HG02642 (cell line): ENCODE measurements at regions not wholly inside any gene's neighbourhood (a gene's known extent, or its start where the extent isn't known, plus 50 kb on each side); places are given as distances from the start of the nearest gene placed in this dataset.

Experiments
- ATAC-seq: cut with Tn5 transposase; IDR thresholded peaks from one replicate; pipeline ENCODE4 v1.9.1; 2021; ENCODE audit warnings: mild to moderate bottlenecking; ENCODE audit not compliant: unreplicated experiment, poor library complexity

DNA sequence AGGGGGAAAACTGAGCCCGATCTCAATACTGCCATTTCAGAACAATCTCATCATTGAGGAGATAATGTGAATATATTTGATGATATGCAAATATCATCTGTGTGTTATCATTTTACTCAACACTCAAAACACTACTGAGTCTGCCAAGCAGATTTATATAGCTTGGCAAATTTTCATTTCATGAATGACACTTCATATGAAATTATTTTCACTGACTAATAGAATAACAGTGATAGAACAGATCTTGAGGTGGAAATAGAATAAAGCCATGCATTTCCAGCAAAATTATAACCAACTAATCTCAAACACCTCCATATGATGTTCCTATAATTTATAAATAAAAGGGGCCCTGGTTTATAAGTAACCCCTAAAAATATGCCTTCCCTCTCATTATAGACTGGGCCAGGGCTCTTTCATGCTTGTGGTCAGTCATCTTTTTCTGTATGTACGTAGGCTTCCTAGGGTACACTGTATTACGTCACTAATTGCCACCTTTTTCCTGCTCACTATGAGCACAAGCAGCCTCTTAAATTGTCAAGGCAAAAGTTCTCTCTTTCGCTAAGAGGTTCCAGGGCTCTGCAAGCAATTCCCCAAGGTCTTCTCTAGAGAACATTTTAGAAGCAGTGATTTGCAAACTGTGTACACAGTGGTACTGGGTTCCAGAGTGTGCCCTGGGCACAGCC, 197.1 kb upstream of the FOXN3 start:
- no peak for ATAC-seq

DNA sequence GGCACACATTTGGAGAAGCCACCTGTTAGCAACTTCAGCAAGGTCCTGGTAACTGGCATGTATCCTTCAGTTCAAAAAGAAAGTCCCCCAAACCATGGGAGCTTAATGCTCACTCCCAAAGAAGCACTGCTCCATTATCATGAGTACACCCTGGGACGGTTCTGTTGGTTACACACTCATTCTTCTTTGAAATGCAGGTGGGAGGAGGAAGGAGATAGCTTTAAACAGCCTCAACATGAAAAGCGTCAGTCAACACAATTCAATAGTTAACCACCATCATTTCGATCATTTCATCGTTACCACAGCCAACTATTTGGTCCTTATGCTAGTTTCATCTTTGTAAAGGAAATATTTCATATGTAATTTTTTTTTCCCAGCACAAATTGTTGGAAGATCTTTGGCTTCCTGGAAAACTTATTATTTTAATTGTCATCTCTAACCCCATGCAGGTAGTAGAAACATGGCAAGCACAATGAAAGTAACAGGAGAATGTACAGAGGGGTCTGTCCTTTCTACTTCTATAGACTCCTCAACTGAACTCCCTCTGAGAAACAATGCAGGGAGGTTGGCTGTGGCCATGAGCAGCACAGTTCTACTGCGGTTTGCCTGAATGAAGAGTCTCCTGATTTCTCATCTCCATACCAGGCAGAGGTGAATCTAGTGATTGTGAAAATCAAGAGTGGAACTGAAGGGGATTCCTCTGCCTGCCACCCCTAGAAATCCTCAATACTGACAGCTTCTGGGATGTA, 196.4 kb upstream of the FOXN3 start:
- peak; percentile 30 for ATAC-seq

DNA sequence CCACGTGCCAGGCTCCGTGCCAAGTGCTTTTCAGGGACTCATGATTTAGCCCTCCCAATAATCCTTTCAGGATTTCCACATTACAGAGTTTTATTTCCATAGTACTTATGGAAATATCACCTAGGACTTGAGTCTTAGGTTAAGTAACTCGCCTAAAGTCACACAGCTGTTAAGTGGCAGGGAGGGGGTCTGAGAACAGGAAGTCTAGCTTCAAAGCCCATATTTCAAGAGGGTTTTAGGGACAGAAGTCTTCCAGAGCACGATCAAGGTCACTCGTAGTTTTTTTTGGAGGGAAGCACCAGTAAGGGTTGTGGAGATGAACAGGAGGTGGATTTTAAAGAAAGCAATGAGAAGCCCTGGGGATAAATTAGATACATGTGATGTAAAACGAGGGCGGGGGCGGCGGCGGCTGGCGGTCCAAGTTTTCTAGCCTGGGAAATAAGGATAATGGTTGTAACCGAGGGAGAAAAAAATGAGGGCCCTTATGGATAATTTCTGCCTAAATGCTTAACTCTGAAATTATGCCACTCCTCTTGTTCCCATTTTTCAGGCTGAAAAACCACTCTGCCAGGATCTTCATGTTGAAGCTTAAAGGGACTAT, 192.6 kb upstream of the FOXN3 start:
- ATAC-seq = no peak

DNA sequence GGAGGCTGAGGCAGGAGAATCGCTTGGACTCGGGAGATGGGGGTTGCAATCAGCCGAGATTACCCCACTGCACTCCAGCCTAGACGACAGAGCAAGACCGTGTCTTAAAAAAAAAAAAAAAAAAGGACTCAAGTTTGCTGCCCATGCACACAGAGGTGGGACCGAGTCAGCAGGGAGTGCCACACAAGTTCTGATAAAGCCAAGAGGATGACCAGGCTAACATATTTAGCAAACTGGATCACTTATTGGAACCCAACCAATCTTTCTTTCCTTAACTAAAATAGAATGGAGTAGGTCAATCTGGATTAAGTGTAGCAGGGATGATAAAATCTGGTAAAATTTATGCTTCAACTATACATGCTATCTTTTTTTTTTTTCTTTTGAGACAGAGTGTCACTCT, 190.4 kb upstream of the FOXN3 start:
- no peak for ATAC-seq

DNA sequence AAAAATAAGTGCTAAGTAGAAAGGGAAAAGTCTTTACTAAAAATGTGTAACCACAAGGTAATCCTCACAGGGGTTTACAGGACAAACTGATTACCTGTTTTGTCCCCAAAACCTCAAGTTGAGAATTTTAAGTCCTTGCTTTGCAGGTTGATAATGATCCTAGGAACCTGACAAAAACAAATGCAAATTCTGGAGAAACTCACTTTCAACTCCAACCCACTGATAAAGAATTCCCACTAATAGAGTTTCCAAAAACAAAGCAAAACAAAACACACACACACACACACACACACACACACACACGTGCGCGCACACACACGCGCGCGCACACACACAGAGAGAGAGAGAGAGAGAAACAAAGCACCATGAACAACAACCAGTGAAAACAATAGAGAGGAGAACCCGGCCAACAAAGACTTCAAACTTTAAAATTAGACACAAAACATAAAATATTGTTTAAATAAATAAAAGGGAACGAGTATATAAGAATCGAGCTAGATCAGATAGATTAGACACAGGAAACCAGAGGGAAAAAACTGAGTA, 187.0 kb upstream of the FOXN3 start:
- ATAC-seq = no peak

DNA sequence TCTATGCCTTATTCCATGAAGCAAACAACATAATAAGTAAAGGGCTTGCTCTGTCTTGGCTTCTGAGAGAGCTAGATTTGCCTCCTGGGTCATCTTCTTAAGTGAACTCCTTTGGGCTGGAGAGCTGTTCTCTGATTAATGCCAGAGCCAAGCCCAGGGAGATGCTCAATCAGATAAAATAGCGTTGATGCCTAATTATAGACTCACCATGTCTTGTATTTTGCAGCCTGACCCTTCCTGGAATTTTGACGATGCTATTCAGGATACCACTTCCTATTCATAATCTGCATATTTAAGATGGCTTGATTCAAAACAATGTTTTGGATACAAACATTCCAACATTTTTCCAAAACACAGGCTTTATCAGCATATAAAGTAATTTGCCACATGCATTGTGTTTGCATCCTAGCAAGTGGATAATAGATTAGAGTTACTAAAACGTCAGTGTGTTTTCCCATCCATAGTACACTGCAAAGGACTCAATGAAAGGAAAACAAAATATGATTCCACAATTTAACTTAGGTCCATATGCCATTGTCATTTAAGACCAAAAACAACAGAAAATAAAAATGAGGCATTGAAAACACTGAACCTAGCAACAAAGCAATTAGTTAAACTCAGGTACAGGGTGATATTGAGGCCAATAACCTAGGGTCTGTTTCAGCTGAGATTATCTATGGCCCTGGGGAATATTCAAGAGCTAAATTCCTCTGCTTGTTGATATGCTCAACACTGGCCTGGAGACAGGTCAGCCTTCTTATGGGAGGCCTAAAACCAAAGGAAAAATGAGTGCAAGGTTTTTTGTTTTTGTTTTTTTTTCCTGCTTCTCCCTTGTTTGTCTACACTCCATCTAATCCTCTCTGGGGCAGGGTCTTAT, 184.2 kb upstream of the FOXN3 start:
- no peak for ATAC-seq

DNA sequence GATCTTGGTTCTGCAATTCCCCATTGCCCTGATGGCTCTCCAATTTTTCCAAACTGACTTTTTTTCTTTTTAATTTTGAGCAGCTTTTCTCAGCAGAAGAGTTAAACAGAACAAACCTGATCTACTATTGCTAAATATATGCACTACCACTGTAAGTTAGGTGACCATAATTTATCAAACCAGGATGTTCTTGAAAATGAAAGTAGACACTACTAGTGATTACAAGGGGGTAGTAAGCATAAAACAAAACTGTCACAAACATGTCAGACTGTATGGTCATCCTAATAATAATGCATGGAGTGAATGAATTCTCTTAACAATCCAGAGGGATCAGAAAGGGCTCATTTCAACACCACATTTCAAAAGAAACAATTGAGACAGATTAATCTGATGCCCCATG, 183.0 kb upstream of the FOXN3 start:
- no peak for ATAC-seq

DNA sequence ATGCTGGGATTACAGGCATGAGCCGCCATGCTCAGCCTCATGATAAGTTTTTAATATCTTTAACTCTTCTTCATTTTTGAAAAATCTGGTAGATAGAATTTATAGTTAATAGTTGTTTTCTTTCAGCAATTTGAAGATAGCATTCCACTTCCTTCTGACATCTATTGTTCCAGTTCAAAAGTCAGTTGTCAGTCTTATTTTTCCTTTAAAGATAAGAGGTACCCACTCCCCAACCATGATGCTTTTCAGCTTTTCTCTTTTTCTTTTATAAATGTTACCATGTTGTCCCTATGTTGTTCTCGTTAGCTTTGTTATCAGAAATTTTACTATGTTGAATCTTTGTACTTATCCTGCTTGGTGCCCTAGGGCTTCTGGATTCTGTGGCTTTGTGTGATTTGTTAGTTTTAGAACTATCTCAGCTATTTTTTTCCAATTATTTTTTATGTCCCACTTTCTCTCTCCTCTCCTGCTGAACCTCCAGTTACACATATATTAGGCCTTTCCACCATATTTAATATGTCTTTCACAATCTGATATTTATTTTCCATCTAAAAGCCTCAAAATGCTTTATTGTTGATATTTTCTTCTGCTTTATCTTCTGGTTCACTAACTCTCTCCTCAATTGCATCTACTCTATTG, 181.6 kb upstream of the FOXN3 start:
- ATAC-seq = no peak

DNA sequence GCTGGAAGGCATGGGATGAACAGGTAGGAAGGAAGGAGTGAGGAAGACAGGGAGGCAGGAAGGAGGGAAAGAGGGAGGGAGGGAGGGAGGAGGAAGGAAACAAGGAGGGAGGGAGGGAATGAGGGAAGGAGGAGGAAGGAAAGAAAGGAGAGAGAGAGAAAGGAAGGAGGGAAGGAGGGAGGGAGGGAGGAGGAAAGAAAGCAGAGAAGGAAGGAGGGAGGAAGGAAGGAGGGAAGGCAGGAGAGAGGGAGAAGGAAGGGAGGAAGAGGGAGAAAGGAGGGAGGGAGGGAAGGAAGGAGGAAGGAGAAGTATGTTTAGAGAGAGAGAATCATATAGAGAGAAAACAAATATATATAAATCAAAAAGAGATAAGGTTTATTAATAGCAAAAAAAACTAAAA, 175.9 kb upstream of the FOXN3 start:
- ATAC-seq = no peak

DNA sequence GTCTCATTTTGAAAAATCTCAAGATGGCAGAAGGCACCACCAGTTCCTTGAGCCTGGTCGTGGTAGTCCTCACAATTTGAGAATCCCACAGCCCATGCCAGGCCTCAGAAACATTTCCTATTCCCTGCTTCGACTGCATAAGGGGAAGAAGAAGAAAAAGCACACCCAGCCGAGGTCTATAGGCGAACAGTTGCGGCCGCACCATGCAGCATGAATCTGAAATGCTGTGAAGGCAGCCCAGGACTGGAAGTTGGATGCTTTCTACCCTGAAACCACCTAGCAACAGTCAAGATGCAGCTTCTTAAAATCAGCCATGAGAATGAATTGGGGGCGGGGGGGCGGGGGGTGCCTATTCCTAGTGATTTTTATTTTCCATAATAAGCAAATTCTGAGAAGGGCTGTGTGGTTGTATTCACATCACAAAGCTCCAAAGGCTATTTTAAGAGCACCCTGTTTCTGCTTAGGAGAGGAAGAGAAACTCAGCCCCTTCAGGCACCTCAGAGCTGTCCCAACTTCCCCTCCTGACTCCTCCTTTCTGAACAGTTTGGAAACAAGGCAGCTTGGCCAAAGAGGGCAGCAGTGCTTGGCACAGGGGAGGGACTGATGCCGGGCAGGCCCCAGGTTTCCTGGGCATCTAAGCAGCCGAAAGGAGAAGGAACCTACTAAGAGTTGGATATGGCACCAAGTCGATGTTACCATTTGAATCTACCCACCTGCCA, 172.5 kb upstream of the FOXN3 start:
- ATAC-seq = peak; percentile 74

DNA sequence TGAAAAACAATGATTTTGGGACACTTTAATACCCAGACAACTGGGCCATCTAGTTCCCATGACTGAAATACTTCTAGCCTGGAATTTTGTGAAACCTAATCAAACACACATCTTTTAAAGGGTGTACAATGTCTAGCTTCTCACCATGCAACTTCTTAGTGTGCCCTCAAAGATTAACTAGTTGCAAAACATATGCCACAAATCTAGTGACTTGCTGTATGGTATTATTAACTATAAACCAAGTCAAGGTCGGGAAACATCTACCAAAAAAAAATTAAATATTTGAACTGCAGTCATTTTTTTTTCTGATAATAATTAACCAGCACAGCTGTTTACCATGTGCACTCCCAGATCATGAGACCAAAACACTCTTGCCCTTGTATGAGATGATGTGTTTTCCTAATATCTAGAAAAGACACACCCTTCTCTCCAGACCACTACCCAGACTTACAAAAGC, 171.8 kb upstream of the FOXN3 start:
- peak; percentile 28 for ATAC-seq

DNA sequence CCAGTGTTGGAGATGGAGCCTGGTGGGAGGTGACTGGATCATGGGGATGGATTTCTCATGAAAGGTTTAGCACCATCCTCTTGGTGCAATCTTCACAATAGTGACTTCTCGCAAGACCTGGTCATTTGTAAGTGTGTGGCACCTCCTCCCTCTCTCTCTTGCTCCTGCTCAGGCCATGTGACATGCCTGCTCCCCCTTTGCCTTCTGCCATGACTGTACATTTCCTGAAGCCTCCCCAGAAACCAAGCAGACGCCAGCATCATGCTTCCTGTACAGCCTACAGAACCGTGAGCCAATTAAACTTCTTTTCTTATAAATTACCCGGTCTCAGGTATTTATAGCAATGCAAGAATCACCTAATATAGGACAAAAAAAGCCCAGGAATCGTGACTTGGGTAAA, 171.0 kb upstream of the FOXN3 start:
- no peak for ATAC-seq

DNA sequence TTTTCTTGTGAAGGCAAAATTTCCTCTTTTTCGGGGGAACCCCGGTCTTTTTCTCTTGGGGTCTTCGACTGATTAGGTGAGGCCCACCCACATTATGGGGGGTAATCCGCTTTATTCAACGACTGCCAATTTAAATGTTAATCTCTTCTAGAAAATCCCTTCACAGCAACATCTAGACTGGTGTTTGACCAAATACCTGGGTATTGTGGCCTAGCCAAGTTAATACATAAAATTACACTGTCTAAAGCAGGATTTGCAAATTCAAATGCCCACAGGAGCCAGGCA, 170.0 kb upstream of the FOXN3 start:
- ATAC-seq = no peak

DNA sequence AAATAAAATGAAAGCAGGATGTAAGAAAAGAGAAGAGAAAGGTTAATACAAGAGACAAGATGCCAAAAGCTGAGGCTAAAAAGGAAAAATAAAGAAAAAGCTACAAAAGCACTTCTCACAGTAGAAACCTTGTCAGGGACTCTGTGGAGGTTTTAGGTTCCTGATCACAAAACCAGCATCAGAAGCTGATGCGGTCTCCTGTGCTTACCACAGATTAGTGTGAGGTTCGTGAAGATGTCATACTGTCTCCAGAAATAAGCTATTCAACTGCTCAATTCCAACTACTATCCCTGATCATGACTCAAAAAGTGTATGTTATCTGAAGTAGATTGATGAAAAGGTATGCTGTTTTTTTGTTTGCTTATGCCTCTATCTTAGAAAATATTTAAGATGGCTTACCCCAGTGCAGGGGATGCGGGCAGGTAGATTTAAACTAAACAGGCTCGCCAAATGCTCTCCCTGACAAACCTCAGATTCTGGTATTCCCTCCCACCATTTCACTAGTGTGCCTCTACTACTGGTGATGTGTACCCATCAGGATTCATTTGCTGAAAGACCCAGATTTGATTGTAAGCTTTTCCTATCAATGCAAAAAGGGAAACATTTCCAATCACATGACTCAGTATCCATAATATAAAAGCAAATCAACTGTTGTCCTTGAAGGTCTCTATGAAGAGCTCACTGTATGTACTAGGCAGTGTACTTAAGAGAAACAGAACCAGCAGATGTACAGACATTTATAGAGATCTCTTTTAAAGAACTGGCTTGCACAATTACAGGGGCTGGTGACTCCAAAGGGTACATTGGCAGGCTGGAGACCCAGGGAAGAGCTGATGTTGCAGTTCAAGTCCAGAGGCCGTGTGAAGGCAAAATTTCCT, 169.5 kb upstream of the FOXN3 start:
- no peak for ATAC-seq

DNA sequence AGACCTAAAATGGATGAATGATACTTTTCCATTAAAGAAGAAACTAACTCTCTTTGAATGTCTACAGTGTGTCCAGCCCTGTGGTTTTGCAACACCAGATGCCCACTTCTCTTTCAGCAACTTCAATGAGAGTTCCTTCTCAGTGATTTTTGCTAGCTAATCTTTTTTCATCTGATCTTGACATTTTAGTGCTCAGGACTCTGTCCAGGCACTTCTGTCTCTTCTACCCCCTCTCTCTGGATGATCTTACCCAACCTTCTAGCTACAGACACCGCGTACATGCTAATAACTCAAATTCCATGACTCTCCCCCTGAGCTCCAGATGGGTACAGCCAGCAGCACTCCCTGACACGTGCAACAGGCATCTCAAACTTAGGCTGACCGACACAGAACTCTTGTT, 161.1 kb upstream of the FOXN3 start:
- no peak for ATAC-seq

DNA sequence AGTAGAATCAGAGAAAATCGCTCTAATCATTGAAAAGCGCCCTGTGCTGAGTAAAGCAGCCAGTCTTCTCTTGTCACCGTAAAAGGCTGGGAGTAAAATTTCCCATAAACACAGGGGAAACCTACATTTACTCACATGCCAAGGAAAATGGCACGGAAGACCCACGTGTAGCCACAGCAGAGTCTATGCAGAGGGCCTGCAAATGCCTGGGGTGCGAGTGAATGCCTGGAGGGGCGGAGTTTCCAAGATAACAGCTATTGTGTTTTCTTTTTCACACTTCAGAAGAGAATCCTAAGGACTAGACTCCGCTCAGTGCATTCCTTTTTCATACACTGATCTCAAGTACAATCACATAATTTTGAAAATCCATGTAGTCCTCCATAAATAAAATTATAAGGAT, 159.9 kb upstream of the FOXN3 start:
- no peak for ATAC-seq

DNA sequence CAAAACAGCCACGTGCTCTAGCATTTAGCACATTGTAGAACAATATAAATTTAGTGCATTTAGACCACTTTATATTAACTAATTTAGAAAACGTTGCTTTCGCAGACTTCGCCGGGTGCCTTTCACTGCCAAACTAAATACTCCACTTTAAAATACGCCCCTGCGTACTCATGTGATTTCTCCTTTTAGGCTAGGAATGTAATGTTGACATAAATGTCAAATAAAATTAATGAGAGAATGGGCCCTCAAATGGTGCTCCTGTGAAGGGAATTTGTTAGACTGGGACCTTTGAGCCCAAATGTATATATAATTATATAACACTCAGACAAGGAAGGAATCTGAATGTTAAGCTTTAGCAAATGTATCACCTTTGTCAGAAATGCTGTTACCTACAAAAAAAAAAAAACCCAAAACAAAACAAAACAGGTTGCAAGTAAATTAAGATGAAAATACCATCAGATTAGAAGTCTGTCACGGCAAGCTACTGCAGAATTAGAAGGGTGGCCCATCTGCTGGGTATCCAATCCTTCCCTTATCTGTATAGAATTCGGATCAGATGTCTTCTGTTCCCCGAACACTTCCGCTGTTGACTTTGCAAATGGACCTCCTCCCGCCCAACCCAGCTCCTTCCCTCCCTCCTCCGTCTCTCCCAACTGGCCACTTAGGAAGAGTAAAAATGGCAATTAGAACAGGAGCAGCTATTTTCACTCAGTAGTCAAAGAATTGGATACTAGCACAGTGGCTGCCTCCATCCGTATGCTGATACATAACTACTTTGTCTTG, 159.3 kb upstream of the FOXN3 start:
- ATAC-seq = no peak
